ENCODE measurements at regions not wholly inside any gene's neighbourhood (a gene's known extent, or its start where the extent isn't known, plus 50 kb on each side); places are given as distances from the start of the nearest gene placed in this dataset.

- TF ChIP-seq, protein P1, sequence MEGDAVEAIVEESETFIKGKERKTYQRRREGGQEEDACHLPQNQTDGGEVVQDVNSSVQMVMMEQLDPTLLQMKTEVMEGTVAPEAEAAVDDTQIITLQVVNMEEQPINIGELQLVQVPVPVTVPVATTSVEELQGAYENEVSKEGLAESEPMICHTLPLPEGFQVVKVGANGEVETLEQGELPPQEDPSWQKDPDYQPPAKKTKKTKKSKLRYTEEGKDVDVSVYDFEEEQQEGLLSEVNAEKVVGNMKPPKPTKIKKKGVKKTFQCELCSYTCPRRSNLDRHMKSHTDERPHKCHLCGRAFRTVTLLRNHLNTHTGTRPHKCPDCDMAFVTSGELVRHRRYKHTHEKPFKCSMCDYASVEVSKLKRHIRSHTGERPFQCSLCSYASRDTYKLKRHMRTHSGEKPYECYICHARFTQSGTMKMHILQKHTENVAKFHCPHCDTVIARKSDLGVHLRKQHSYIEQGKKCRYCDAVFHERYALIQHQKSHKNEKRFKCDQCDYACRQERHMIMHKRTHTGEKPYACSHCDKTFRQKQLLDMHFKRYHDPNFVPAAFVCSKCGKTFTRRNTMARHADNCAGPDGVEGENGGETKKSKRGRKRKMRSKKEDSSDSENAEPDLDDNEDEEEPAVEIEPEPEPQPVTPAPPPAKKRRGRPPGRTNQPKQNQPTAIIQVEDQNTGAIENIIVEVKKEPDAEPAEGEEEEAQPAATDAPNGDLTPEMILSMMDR (conservative IDR thresholded peaks at IDR 0.05 in 1 of 2, IDR thresholded peaks at IDR 0.05 in 1 of 2; ENCODE audit: low read depth in 1 of 2, low read length in 2 of 2): no peak
- no peak for TF ChIP-seq EZH2 (IDR thresholded peaks at IDR 0.05; ENCODE audit: low read length, missing control alignments)
Observed at GRCh38 chr12:34301251-34302130, 279.2 kb downstream of the ALG10 start.

Data from fibroblast of lung (primary cell).